GM20431 (cell line): ENCODE measurements at regions not wholly inside any gene's neighbourhood (a gene's known extent, or its start where the extent isn't known, plus 50 kb on each side); places are given as distances from the start of the nearest gene placed in this dataset.

Source experiments
- in situ Hi-C: fragments of 300-500 bp; cut with MseI, MboI; formaldehyde crosslinking; loops from one replicate; pipeline ENCODE4 v1.15.0; 2020; ENCODE audit warnings: low sequenced_read_pairs; ENCODE audit not compliant: unreplicated experiment

DNA sequence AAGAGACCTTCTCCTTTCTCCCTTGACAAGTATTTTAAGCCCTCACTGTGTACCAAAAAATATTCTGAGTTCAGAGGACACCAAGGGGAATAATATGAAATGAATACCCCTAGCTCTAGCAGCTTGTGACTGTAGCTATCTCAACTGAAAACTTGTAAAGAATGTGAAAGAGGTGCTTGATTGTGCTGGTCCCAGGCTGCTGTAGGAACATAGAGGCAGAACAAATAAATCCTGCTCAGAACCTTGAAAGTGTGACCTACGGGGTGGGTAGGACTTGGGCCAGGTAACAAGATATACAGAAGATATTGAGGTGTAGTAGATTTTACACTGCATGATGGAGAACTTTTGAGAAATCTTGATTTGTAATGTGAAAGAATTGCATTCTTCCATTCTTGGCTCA is 606.8 kb downstream of the TOX3 start:
- in situ Hi-C loops = no loop called here

DNA sequence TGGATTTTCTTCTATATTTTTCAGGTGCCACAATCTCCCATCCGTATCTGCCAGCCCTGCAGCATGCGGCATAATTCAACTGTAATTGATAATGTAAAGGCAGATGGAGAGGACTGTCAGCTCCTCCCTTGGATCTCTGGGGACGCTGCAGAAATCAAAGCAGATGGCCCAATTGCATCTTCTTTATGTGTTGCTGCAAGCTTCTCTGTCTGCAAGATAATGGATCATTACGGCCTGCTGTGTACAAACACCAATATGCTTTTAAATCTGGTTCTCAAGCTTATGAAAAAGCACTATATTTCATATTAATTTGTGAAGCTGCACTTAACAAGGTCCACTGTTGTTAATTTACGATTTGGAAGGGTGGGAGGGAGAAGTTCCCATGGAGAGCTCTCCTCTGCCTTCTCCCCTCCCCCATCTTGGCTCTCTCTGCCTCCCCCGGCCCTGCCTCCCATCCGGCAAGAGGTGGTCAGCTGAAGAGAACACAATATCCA is 607.5 kb downstream of the TOX3 start:
- in situ Hi-C loops = no loop called here

DNA sequence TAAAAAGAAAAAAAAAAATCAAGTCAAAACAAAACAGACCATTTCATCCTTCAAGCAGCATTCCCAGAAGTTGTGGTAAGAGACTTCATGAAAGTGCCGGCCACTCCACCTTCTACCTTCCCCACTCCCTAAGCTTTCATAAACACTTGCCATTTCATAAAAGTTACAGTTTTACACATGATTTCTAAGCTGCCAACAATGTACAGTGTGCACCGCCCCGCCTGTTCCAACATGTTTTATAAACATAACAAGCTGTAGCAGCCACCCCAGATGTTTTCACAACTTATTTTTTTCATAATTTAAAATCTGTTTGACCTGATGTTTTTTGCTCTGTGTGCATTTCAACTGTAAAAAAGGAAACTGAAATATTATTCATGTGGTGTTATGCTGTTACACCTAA is 608.1 kb downstream of the TOX3 start:
- in situ Hi-C loops = no loop called here

DNA sequence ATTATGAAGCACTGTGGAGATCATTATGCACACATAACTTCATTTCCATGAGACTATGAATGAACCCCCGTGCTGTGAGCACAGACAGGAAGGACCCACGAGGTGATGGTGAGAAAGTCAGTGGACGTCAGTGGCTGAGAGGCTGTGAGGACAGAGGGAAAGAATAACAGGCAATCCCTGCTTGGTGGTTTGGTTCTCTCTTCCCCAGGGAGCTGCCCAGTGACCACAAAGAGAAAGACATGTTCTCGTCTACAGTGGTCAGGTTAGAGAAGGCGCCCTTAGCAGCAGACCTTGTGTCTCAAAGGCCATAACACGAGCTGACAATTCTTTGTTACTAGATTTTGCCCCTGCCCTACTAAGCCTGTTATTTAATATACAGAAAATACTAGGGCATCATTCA is 609.2 kb downstream of the TOX3 start:
- in situ Hi-C loops = no loop called here

DNA sequence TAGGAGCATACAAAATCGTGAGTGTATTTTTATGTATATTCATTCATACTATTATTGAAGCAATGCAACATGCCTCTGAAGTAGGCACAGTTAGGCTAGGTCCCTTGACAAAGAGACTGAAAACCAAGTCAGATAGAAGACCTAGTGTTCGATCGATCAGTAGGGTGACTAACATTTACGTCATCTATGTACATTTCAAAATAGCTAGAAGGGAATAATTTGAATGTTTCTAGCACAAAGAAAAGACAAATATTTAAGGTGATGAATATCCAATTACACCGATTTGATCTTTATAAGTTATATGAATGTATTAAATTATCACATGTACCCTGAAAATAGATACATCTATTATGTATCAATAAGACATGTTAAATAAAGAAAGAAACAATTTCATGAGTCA is 610.1 kb downstream of the TOX3 start:
- in situ Hi-C loops = no loop called here

DNA sequence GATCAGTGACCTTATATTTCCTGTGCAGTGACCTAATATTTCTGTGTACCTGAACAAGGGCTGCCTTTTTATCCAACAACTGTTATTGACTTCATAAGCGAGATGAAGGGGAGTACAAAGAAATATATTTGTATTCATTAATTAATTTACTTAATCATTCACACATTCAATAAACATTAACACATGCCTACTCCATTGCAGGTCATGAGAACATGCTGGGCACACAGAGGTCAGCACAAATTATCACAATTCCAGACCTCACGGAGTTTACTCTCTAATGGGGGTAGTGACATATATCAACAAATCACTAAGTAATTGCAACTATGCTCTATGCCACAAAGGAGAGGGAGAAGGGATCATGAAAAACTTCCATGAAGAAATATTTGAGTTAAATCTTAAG is 614.6 kb downstream of the TOX3 start:
- in situ Hi-C loops = no loop called here

DNA sequence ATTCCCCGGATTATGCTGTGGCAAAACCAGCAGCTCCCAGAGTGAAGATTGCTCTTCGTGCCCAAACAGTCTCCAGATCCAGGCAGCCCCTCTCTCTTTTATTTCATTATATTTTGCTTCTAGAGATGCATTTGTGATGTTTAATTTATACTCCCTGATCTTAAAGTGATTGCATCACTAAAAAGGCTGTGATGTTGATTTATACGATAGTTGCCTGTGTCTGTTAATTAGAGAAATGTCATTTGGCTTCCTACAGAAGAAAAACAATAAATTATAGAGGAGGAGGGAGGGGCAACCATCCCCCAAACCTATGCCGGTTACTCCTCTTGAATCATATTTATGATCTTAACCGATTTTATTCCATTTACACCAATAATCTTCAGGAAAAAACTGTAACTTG is 615.3 kb downstream of the TOX3 start:
- in situ Hi-C loops = no loop called here

DNA sequence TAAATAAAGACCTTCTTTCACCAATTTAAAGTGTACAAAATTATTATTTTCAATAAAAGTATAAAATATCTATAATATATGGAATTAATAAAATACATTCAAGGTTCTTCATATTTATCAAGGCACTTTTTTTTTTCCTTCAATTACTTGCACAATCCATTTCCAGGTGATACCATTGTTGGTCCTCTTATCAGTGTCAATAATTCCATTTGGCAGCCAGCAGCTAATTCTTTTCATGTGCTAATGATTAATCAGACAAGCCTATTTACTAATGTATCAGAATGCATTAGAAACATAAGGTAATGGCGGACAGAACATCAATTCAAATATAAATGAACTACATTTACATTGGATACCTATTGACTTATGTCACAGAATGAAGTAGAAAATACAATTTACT is 622.2 kb downstream of the TOX3 start:
- in situ Hi-C loops = no loop called here

DNA sequence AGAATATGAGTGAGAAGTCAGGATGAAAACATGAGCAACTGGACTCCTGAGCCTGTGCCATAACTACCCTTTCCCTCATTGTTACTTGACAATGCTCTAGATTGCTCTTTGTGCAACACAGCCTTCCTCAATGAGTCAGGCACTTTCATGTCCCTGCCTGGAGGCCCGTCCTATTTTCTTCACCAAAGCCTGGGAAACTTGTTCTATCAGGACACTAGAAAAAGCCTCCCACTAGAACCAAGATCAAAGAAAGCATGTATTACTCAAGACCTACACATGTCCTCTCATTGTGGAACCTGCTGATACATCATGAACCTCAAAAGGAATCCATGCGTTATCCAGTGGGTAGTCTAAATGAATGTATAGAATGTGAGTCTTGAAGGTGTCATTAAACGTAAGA is 624.5 kb downstream of the TOX3 start:
- in situ Hi-C loops = no loop called here

DNA sequence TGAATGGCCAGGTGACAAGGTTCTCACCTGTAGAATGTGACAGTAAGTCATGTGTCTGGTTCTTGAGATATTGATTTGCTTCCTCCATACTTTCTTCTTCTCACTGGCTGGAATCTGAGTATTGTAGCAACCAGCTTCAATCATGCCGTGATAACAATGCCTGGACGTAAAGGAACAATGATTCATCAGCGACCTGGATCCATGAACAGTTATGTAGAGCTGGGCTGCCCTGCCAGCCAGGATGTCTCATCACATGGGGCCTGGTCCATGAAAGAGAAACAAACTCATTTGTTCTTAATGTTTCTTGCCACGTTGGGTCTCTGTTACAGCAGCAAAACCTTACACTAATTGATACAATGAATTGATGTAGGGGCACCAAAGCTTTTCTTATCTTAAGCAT is 627.2 kb downstream of the TOX3 start:
- in situ Hi-C loops = no loop called here

DNA sequence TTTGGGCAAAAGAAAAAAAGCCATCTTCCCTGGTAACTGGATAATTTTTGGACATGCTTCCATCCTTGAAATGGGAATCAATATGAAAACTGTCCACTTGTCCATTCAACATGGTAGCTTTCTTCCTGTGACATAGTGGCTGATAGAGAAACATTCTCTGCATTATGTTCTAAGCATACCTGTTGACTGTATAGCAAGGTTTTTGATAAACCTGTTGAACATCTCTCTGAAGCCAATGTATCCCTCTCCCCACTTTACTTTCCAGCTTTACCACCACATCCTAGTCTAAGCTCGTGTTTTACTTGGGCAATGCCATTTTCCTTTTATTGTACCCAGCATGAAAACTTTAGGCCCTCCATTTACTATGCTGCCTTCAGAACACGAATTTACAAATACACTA is 630.1 kb downstream of the TOX3 start:
- in situ Hi-C loops = no loop called here

DNA sequence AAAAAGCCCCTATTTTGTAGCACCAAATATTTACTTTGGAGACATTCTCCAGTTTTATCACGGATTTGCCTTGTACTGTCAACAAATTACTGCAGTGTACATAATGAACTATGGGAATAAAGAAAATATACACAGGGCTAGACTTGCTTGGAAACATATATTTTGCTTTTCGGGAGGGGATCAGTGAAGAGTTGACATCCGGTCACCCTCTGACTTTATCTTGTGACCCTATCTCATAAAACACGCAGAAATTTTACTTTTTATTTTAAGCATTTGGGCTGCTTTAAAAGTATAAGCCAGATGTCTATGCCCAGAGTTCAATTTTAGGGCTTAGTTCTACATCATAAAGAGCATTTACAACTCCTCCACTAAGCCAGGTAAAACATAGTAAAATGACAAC is 630.7 kb downstream of the TOX3 start:
- in situ Hi-C loops = no loop called here

DNA sequence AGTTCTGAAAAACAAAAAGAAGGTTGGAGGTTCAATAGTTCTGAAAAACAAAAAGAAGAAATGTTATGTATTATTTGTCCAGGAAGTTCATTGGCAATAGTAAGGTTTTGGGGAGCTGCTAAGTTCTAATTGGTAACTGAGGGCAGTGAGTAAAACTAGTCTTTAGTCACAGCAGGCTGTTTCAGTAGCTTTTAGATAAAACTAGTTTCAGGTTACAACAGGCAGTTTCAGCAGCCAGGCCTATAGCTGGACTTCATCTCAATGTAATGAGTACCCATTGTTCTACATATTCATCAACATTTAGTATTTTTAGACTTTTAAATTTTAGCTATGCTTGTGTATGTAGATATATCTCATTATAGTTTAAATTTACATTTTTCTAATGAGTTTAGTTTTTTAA is 639.3 kb downstream of the TOX3 start:
- in situ Hi-C loops = no loop called here

DNA sequence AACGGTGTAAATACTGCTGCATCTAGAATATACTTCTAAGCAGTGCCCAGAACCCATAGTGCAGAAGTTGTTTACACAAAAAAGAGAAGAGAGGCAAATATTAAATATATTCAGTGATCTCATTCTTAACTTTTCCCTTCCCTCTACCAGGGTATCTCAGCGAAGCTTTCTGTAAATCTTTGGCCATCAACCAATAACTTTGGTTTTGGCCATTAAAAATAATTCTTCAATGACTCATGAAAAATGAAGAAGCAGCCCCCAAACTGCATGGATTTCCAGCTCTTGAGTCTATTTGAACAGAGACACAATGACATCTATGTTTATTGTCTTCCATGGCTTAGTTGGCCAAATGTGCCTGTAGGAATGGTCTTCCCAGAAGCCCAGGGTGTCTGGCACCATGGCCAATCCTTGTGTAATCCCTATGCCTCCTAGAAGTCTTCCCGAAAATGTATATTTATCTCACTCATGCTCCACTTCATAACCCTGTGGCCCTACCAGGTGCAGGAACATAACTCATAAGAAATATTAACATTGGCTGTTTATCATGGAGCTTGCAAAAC is 646.6 kb downstream of the TOX3 start:
- in situ Hi-C loops = no loop called here

DNA sequence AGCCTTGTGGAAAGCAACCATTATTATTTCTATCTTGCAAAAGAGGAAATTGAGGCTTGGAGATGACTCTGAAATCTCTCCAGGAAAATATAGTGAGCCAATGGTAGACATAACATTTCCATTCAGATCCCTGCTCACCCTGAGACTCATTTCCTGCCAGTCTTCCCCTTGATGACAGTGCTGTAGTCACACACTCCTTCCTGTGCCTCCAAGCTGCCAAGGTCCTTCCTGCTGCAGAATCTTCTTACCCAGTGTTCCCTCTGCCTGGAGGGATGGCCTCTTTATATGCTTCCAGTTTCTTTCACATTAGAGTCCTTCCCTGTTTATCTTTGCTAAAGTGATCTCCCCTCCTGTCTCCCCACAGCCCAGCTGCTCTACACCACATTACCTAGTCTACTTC is 648.1 kb downstream of the TOX3 start:
- in situ Hi-C loops = no loop called here

DNA sequence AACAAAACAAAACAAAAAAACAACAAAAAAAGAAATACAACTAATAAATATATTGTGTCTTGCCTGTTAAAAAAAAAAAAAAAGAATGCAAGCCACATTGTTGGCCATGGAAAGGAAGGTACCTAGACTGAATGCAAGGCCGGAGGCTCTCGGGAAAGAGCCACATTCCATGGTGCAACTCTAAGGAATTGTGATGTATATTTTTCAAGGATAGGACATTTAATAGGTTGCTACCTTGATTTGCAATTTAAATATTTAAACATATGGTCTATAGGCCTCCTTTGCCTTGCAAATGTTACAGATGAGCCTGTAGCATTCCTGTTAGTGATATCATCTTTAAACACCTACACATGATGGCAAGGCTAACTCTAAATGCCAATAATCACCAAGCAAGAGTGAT is 650.9 kb downstream of the TOX3 start:
- in situ Hi-C loops = no loop called here

DNA sequence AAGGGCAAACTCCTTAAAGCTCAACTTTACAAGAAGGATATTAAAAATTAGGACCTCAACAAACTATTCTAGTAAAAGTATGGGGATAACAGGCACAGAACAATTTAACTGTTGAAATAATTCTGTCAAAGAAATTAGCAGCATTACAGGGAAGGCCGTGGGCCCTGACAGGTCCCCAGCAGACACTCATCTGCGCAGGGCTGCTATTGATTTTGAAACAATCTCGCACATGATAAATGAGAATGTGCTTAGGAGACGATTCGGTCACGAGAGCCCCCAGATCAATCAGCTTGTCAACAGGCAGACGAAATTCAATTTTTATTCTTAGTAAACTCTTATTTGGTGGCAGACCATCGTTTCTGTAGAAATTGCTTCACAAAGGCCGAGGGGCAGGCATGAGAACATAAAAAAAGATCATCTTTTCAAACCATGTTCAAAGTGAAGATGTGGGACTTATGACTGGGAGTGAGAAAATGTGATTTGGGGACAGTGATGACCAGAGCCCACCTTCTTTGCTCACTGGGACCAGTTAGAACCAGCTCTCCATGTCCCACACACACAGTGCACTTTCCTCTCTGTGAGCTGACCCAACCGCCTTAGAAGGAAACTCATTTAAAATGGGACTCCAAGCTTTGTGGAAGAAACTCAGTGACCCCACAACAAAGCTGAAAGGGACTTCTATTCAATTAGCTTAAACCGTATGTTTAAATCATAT is 654.5 kb downstream of the TOX3 start:
- in situ Hi-C loops = no loop called here

DNA sequence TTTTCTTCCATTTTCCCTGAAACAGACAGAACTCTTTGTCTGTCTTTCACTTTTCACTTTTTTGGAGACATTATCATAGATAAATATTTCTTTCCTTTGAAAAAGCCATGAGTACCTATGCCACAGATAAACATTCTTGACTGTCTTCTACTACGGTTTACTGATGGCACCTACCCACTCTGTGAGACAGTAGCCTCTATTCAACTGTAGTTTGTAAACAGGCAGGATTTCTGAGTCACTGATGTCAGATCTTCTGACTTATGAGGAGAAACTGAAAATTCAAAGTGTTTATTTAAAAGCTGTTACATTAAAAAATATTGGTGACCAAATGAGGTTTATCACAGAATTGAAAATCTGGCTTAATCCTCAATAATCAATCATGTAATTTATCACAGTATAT is 658.4 kb downstream of the TOX3 start:
- in situ Hi-C loops = no loop called here

DNA sequence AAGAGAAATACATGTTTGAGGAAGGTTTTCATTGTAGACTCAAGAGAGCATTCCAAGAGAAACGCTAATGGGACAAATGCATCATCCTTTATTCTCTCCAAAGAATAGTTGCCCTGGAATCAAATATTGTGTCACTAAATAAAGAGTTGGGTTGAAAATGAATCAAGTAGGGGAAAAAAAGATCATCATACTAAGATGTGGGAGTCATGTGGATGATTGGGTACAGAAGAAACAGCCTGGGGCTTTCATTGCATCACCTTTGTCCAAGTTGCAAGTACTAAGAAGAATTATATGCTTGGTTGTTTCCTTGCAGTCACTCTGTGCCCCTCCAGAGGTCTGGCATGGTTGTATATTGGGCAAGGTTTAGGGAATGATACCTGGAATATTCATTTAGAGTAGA is 658.9 kb downstream of the TOX3 start:
- in situ Hi-C loops = no loop called here

DNA sequence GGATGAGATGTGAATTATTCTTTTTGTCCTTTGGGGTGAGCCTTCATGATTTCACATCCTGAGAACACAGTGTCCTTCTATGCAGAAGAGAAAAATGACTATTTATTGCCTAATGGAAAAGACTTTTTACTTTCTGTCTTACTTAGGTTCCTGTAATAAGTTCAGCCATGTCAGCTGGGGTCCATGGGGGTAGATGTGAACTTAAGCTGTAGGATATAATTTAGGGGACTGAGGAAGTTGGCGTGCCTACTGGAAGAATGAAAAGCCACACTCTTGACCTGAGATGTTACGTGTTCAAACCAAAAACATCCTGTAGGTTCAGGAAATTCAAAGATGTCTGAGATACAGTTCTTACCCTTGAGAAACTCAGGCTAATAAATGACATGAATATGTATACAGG is 660.5 kb downstream of the TOX3 start:
- in situ Hi-C loops = no loop called here

DNA sequence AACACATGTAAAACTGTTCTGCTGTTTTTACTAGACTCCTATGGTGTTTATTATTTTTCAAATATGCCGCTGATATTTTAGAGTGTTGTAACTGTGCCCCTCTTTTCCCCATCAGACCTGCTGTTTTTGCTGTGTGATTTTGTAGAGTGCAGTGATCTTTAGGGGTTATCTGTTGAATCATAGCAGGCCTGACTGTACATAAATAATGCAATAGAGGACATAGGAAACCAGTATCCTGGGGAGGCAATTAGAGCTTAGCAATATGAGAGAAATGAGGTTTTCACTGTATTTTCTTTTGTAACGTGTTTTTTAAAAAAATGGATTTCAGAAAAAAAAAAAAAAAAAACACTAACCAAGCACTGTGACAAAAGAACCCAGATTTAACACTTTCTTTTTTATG is 662.2 kb downstream of the TOX3 start:
- in situ Hi-C loops = no loop called here

DNA sequence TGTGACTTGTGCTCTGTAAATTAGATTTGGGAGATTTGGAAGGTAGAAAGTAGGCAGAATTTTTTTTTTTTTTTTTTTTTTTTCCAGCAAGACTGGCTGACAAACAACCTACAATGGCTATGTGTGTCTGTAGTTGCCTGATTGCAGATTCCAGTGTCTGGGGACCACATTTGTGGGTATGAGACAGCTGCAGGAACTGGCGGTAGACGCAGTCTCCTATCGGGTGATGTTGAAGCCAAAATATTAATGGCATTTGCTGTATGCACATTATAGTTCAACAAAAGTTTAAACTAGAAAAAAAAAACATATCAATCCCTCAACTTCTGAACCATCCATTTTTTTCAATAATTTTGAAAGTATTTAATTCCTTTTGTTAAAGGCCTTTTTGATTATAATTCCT is 665.2 kb downstream of the TOX3 start:
- in situ Hi-C loops = no loop called here
